SK-N-SH (cell line): ENCODE measurements at regions not wholly inside any gene's neighbourhood (a gene's known extent, or its start where the extent isn't known, plus 50 kb on each side); places are given as distances from the start of the nearest gene placed in this dataset.

ENCODE experiments used
- CTCF ChIA-PET: fragments of 300-600, 350-600 bp; formaldehyde crosslinking; extraction: SDS; loops from one replicate; lab custom pipeline; 2021; lab: Yijun Ruan, JAX
- POLR2A ChIA-PET: fragments of 350-600 bp; sonication (Branson Sonifier 250); formaldehyde crosslinking; extraction: SDS; loops from one replicate; lab custom pipeline; 2020; ENCODE audit warnings: antibody characterized with exemption, inconsistent platforms; lab: Yijun Ruan, JAX
- DNase-seq: peaks from one replicate; pipeline ENCODE4 v3.0.0; 2012
- H2AFZ ChIP-seq: fragments of 200-600 bp; sonication (generic); 2 replicates; pipeline ENCODE4 v1.8.1; 2016; ENCODE audit warnings: antibody characterized with exemption, mild to moderate bottlenecking, low read depth
- H3F3A ChIP-seq: fragments of 200-600 bp; sonication (generic); replicated peaks from 2 replicates; pipeline ENCODE3; 2016; ENCODE audit warnings: antibody characterized with exemption, mild to moderate bottlenecking; ENCODE audit not compliant: insufficient read depth
- H3K27ac ChIP-seq, 2 experiments: fragments of 200-500 bp in 1 of 2; fragments of 200-600 bp in 1 of 2; sonication (Bioruptor generic) in 1 of 2; sonication (generic), shearing (Covaris generic) in 1 of 2; 2 replicates each; pipeline versions ENCODE4 v1.5.1 to v1.6.1; 2014 to 2016; ENCODE audit warnings: low read depth in 2 of 2, inconsistent platforms in 1 of 2, low read length in 1 of 2, mild to moderate bottlenecking in 1 of 2, mixed read lengths in 1 of 2
- H3K27me3 ChIP-seq: fragments of 200-600 bp; sonication (generic), shearing (Covaris generic); 2 replicates; pipeline ENCODE4 v1.6.1; 2016; ENCODE audit warnings: mixed run types; ENCODE audit not compliant: insufficient read depth
- H3K36me3 ChIP-seq, 2 experiments: fragments of 200-500 bp in 1 of 2; fragments of 200-600 bp in 1 of 2; sonication (Bioruptor generic) in 1 of 2; sonication (generic) in 1 of 2; replicated peaks in 1 of 2; 2 replicates each; pipeline versions ENCODE3 to v1.5.1; 2014 to 2016; ENCODE audit warnings: low read length in 1 of 2, mild to moderate bottlenecking in 1 of 2; ENCODE audit not compliant: insufficient read depth in 2 of 2, control insufficient read depth in 1 of 2
- H3K4me1 ChIP-seq, 2 experiments: fragments of 200-500 bp in 1 of 2; fragments of 200-600 bp in 1 of 2; sonication (Bioruptor generic) in 1 of 2; sonication (generic), shearing (Covaris generic) in 1 of 2; 2 replicates each; pipeline versions ENCODE4 v1.5.1 to v1.6.1; 2014 to 2016; ENCODE audit warnings: low read depth in 1 of 2, low read length in 1 of 2, mixed run types in 1 of 2; ENCODE audit not compliant: insufficient read depth in 2 of 2, control insufficient read depth in 1 of 2
- H3K4me2 ChIP-seq: fragments of 200-600 bp; sonication (generic), shearing (Covaris generic); 2 replicates; pipeline ENCODE4 v1.6.1; 2017; ENCODE audit warnings: mixed run types
- H3K4me3 ChIP-seq, 2 experiments: fragments of 200-500 bp in 1 of 2; fragments of 200-600 bp in 1 of 2; sonication (Bioruptor generic) in 1 of 2; sonication (generic), shearing (Covaris generic) in 1 of 2; 2 replicates each; pipeline versions ENCODE4 v1.5.1 to v1.8.1; 2014 to 2016; ENCODE audit warnings: low read depth in 2 of 2, inconsistent platforms in 1 of 2, low read length in 1 of 2, mild to moderate bottlenecking in 1 of 2, mixed read lengths in 1 of 2, moderate library complexity in 1 of 2
- H3K79me2 ChIP-seq: fragments of 200-600 bp; sonication (generic); 2 replicates; pipeline ENCODE4 v1.8.1; 2017; ENCODE audit warnings: mild to moderate bottlenecking; ENCODE audit not compliant: insufficient read depth
- H3K9ac ChIP-seq: fragments of 200-600 bp; sonication (generic); 2 replicates; pipeline ENCODE4 v1.6.1; 2017; ENCODE audit warnings: mixed run types
- H3K9me2 ChIP-seq: fragments of 200-600 bp; sonication (generic); 2 replicates; pipeline ENCODE4 v1.6.1; 2017; ENCODE audit warnings: mixed run types
- H3K9me3 ChIP-seq: fragments of 200-600 bp; sonication (generic); 2 replicates; pipeline ENCODE4 v1.6.1; 2017; ENCODE audit warnings: mixed run types, mild to moderate bottlenecking, moderate library complexity
- H4K20me1 ChIP-seq: fragments of 200-600 bp; sonication (generic); 2 replicates; pipeline ENCODE4 v1.6.1; 2017; ENCODE audit warnings: mild to moderate bottlenecking, mixed run types; ENCODE audit not compliant: insufficient read depth
- EP300 ChIP-seq, 2 experiments: IDR thresholded peaks; 2 replicates each; pipeline versions ENCODE4 v1.4.0 to v1.6.1; 2012; ENCODE audit warnings: borderline replicate concordance in 1 of 2, low read depth in 1 of 2, low read length in 1 of 2
- FOXJ3 ChIP-seq: sonication (generic); formaldehyde crosslinking; IDR thresholded peaks from 2 replicates; pipeline ENCODE4 v1.5.1; 2020; ENCODE audit warnings: mild to moderate bottlenecking, missing genetic modification reagents
- FOXM1 ChIP-seq: IDR thresholded peaks from 2 replicates; pipeline ENCODE4 v1.4.0; 2012; ENCODE audit warnings: low read depth, mild to moderate bottlenecking
- GABPA ChIP-seq: IDR thresholded peaks from 2 replicates; pipeline ENCODE4 v1.4.0; 2012; ENCODE audit warnings: low read depth, mild to moderate bottlenecking
- GATA2 ChIP-seq: sonication (generic); formaldehyde crosslinking; IDR thresholded peaks from 2 replicates; pipeline ENCODE4 v1.5.0; 2020; ENCODE audit warnings: mild to moderate bottlenecking, missing genetic modification reagents
- MEF2A ChIP-seq: IDR thresholded peaks from 2 replicates; pipeline ENCODE4 v1.4.0; 2012; ENCODE audit warnings: low read depth, borderline replicate concordance
- NRF1 ChIP-seq: IDR thresholded peaks from 2 replicates; pipeline ENCODE4 v1.6.1; 2012; ENCODE audit warnings: low read depth, mild to moderate bottlenecking, low read length
- RCOR1 ChIP-seq: fragments of 150-350 bp; IDR thresholded peaks from 2 replicates; pipeline ENCODE4 v1.6.1; 2017; ENCODE audit warnings: antibody characterized with exemption, low read length
- RFX5 ChIP-seq: IDR thresholded peaks from 2 replicates; pipeline ENCODE4 v1.6.1; 2012; ENCODE audit warnings: mild to moderate bottlenecking, improper control_type of control experiment, low read length
- TAF1 ChIP-seq: IDR thresholded peaks from 2 replicates; pipeline ENCODE4 v1.6.1; 2012; ENCODE audit warnings: low read depth, mild to moderate bottlenecking, low read length, moderate library complexity, borderline replicate concordance
- TCF12 ChIP-seq: IDR thresholded peaks from 2 replicates; pipeline ENCODE4 v1.4.0; 2012
- YY1 ChIP-seq: IDR thresholded peaks from 2 replicates; pipeline ENCODE4 v1.4.0; 2012; ENCODE audit warnings: low read depth, mild to moderate bottlenecking
- WGBS: methylation state at CpG from one replicate; pipeline ENCODE4 v1.1.6; 2017; ENCODE audit warnings: low lambda C conversion rate; 5-methylcytosine and 5-hydroxymethylcytosine counted together
- TF ChIP-seq, protein P1 (sequence below): fragments of 150-350 bp; IDR thresholded peaks from 2 replicates; pipeline ENCODE4 v1.6.1; 2016; ENCODE audit warnings: mild to moderate bottlenecking, low read depth, low read length
- TF ChIP-seq, protein P2 (sequence below): IDR thresholded peaks from 2 replicates; pipeline ENCODE4 v1.4.0; 2012; ENCODE audit warnings: low read depth
- TF ChIP-seq, protein P3 (sequence below): IDR thresholded peaks from 2 replicates; pipeline ENCODE4 v1.4.0; 2012; ENCODE audit warnings: low read depth, borderline replicate concordance
- TF ChIP-seq, protein P4 (sequence below): IDR thresholded peaks from 2 replicates; pipeline ENCODE4; 2012
- TF ChIP-seq, protein P5 (sequence below): IDR thresholded peaks from 2 replicates; pipeline ENCODE4 v1.6.1; 2012; ENCODE audit warnings: mild to moderate bottlenecking, low read depth, low read length, moderate library complexity

DNA sequence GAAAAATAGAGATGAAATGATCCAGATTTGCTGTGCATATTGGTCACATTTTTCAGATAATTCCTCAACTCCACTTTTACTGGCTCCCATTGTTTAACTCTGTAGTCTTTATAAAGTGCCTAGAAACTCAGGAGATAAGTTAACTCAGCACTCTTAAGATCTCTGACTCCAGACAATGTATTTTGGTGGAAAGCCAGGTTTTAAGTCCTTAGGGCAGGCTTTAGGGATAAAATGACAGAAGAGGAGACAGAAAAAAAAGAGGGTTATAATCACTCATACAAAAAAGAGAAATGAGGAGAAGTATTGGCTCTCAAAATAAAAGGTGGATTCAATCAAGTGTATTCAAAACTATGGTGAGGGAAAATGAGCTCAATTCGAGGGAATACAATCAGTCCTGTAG is 674.8 kb upstream of the INTU start:
- no peaks in the 10 kb centered on the region for H3K79me2 ChIP-seq
- ChIA-PET POLR2A (no interaction called here), CTCF (interaction anchor here (0.8 to 1.6 kb wide), 2 partner anchors 8 kb away, joined by 3 to 5 read pairs; no protein-coding TSS in a partner anchor)
- no peaks in the 10 kb centered on the region; a peak in 1 of 4 replicates for H3K4me1 ChIP-seq
- no peak overlapping the region for H3K9ac ChIP-seq
- H3K27ac ChIP-seq, result no peak overlapping the region
- no peaks in the 10 kb centered on the region for H3K36me3 ChIP-seq
- no peaks in the 10 kb centered on the region for H3K9me3 ChIP-seq
- H3K27me3 ChIP-seq, result no peaks in the 10 kb centered on the region
- TF ChIP-seq, protein P1, sequence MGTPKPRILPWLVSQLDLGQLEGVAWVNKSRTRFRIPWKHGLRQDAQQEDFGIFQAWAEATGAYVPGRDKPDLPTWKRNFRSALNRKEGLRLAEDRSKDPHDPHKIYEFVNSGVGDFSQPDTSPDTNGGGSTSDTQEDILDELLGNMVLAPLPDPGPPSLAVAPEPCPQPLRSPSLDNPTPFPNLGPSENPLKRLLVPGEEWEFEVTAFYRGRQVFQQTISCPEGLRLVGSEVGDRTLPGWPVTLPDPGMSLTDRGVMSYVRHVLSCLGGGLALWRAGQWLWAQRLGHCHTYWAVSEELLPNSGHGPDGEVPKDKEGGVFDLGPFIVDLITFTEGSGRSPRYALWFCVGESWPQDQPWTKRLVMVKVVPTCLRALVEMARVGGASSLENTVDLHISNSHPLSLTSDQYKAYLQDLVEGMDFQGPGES, result no peak
- TF ChIP-seq, protein P2, sequence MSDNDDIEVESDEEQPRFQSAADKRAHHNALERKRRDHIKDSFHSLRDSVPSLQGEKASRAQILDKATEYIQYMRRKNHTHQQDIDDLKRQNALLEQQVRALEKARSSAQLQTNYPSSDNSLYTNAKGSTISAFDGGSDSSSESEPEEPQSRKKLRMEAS, result no peak
- TF ChIP-seq, protein P3, sequence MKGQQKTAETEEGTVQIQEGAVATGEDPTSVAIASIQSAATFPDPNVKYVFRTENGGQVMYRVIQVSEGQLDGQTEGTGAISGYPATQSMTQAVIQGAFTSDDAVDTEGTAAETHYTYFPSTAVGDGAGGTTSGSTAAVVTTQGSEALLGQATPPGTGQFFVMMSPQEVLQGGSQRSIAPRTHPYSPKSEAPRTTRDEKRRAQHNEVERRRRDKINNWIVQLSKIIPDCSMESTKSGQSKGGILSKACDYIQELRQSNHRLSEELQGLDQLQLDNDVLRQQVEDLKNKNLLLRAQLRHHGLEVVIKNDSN, result no peak
- TF ChIP-seq RCOR1 (no peak), NRF1 (no peak), FOXM1 (no peak), MEF2A (no peak), RFX5 (no peak), GABPA (no peak), EP300 (IDR thresholded peaks at IDR 0.05; ENCODE audit: borderline replicate concordance in 1 of 2, low read depth in 1 of 2, low read length in 1 of 2) (no peak), FOXJ3 (CRISPR knock-in tag) (no peak), GATA2 (CRISPR knock-in tag) (no peak), TAF1 (no peak), TCF12 (no peak), YY1 (no peak)
- TF ChIP-seq, protein P4, sequence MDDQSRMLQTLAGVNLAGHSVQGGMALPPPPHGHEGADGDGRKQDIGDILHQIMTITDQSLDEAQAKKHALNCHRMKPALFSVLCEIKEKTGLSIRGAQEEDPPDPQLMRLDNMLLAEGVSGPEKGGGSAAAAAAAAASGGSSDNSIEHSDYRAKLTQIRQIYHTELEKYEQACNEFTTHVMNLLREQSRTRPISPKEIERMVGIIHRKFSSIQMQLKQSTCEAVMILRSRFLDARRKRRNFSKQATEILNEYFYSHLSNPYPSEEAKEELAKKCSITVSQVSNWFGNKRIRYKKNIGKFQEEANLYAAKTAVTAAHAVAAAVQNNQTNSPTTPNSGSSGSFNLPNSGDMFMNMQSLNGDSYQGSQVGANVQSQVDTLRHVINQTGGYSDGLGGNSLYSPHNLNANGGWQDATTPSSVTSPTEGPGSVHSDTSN, result no peak
- TF ChIP-seq, protein P5, sequence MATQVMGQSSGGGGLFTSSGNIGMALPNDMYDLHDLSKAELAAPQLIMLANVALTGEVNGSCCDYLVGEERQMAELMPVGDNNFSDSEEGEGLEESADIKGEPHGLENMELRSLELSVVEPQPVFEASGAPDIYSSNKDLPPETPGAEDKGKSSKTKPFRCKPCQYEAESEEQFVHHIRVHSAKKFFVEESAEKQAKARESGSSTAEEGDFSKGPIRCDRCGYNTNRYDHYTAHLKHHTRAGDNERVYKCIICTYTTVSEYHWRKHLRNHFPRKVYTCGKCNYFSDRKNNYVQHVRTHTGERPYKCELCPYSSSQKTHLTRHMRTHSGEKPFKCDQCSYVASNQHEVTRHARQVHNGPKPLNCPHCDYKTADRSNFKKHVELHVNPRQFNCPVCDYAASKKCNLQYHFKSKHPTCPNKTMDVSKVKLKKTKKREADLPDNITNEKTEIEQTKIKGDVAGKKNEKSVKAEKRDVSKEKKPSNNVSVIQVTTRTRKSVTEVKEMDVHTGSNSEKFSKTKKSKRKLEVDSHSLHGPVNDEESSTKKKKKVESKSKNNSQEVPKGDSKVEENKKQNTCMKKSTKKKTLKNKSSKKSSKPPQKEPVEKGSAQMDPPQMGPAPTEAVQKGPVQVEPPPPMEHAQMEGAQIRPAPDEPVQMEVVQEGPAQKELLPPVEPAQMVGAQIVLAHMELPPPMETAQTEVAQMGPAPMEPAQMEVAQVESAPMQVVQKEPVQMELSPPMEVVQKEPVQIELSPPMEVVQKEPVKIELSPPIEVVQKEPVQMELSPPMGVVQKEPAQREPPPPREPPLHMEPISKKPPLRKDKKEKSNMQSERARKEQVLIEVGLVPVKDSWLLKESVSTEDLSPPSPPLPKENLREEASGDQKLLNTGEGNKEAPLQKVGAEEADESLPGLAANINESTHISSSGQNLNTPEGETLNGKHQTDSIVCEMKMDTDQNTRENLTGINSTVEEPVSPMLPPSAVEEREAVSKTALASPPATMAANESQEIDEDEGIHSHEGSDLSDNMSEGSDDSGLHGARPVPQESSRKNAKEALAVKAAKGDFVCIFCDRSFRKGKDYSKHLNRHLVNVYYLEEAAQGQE, result no peak
- no peaks in the 10 kb centered on the region for H3K9me2 ChIP-seq
- no peak overlapping the region for H3K4me2 ChIP-seq
- no peaks in the 10 kb centered on the region for H3F3A ChIP-seq
- WGBS, result 43% methylated on average over 1 of the region's 1 CpG
- H2AFZ ChIP-seq, result no peak overlapping the region
- no peak overlapping the region for H3K4me3 ChIP-seq
- DNase-seq, result no peak
- no peaks in the 10 kb centered on the region for H4K20me1 ChIP-seq
